Testis (tissue), 2 donors: ENCODE measurements at regions not wholly inside any gene's neighbourhood (a gene's known extent, or its start where the extent isn't known, plus 50 kb on each side); places are given as distances from the start of the nearest gene placed in this dataset.

Source experiments
- DNase-seq: peaks from one replicate; pipeline ENCODE4 v3.0.0-alpha.2; 2019
- H3K27ac ChIP-seq, 2 donors: fragments of 200-600 bp; sonication (generic); one replicate each; pipeline ENCODE4 v1.5.1; 2019
- H3K27me3 ChIP-seq: fragments of 200-600 bp; sonication (generic); one replicate; pipeline ENCODE4 v1.5.1; 2019
- H3K36me3 ChIP-seq: fragments of 200-600 bp; sonication (generic); one replicate; pipeline ENCODE4 v1.5.1; 2017; ENCODE audit warnings: low read depth; ENCODE audit errors: missing control alignments
- H3K4me1 ChIP-seq: fragments of 200-600 bp; sonication (generic); one replicate; pipeline ENCODE4 v1.5.1; 2019
- H3K4me3 ChIP-seq, 2 donors: fragments of 200-600 bp; sonication (generic); one replicate each; pipeline ENCODE4 v1.5.1; 2017 to 2019
- H3K9me3 ChIP-seq: fragments of 200-600 bp; sonication (generic); one replicate; pipeline ENCODE4 v1.5.1; 2017
- POLR2A ChIP-seq: fragments of 450-650 bp; IDR thresholded peaks from one replicate; pipeline ENCODE4 v1.6.1; 2017; ENCODE audit warnings: antibody characterized with exemption, mild to moderate bottlenecking, moderate library complexity
- WGBS, 2 donors: methylation state at CpG; one replicate each; pipeline ENCODE4 v1.1.5; 2018; 5-methylcytosine and 5-hydroxymethylcytosine counted together
- intact Hi-C: fragments of 100-400 bp; cut with DNase I; formaldehyde crosslinking; loops from one replicate; pipeline ENCODE4 v1.15.1; 2023; ENCODE audit warnings: low total_unique reads
- TF ChIP-seq, protein P1 (sequence below), 3 experiments: fragments of 450-650 bp in 2 of 3; fragments of 200-600 bp in 1 of 3; sonication (generic) in 1 of 3; IDR thresholded peaks; one replicate each; pipeline ENCODE4 v1.5.1; 2016 to 2019; ENCODE audit warnings: antibody characterized with exemption in 3 of 3, mild to moderate bottlenecking in 2 of 3, moderate library complexity in 1 of 3

DNA sequence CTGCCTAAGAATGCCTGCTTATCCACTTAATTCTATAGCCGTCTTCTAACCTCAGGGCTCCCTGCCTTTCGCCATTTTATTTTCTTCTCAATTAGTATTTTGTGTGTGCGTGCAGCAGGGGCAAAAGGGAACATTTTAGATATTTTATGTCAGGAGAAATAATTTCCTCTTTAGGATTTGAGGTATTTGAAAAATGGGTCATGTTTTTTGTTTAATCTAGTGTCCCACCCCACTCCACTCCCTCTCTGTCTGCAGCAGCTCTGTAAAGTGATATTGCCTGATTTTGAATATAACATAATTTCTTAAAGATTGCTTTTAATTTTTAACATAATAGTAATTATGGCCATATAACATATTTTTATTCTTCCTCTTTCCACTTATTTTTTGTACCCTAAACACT is 593.2 kb upstream of the DPPA4 start:
- Histone ChIP-seq H3K4me1 (no peaks in the 10 kb centered on the region), H3K27ac (no peak overlapping the region), H3K9me3 (no peaks in the 10 kb centered on the region), H3K36me3 (no peaks in the 10 kb centered on the region), H3K27me3 (no peaks in the 10 kb centered on the region), H3K4me3 (no peak overlapping the region)
- 46 to 49% methylated on average over 3 of the region's 3 CpGs for WGBS, 2 donors
- TF ChIP-seq POLR2A = no peak
- TF ChIP-seq, protein P1, sequence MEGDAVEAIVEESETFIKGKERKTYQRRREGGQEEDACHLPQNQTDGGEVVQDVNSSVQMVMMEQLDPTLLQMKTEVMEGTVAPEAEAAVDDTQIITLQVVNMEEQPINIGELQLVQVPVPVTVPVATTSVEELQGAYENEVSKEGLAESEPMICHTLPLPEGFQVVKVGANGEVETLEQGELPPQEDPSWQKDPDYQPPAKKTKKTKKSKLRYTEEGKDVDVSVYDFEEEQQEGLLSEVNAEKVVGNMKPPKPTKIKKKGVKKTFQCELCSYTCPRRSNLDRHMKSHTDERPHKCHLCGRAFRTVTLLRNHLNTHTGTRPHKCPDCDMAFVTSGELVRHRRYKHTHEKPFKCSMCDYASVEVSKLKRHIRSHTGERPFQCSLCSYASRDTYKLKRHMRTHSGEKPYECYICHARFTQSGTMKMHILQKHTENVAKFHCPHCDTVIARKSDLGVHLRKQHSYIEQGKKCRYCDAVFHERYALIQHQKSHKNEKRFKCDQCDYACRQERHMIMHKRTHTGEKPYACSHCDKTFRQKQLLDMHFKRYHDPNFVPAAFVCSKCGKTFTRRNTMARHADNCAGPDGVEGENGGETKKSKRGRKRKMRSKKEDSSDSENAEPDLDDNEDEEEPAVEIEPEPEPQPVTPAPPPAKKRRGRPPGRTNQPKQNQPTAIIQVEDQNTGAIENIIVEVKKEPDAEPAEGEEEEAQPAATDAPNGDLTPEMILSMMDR (IDR thresholded peaks at IDR 0.05) = no peak
- intact Hi-C loops = no loop called here
- DNase-seq = no peak

DNA sequence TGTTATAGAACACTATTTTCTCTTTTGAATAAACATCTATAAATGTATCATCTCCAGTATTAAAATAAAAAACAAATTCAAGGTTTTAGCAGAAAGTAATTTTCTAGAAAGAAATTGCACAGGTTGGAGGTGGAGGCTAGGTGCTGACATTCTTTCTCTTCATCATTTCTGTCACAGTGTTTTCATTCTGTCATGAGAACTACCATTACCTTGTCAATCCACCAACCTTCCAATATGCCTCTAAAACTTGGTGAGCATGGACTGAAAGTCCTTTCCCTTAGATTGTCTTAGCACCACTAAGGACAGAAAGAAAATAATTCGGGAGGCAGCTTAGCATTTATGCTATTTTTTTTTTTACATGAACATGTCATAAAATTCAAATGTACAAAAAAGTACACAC is 596.2 kb upstream of the DPPA4 start:
- H3K4me1 ChIP-seq = no peaks in the 10 kb centered on the region
- H3K9me3 ChIP-seq = no peaks in the 10 kb centered on the region
- H3K4me3 ChIP-seq = no peak overlapping the region
- WGBS, 2 donors = 49 to 56% methylated on average over 1 of the region's 1 CpG
- intact Hi-C loops = no loop called here
- no peaks in the 10 kb centered on the region for H3K27me3 ChIP-seq
- DNase-seq = no peak
- no peaks in the 10 kb centered on the region for H3K36me3 ChIP-seq
- TF ChIP-seq, protein P1 (IDR thresholded peaks at IDR 0.05) = no peak
- no peak for TF ChIP-seq POLR2A
- no peak overlapping the region for H3K27ac ChIP-seq

DNA sequence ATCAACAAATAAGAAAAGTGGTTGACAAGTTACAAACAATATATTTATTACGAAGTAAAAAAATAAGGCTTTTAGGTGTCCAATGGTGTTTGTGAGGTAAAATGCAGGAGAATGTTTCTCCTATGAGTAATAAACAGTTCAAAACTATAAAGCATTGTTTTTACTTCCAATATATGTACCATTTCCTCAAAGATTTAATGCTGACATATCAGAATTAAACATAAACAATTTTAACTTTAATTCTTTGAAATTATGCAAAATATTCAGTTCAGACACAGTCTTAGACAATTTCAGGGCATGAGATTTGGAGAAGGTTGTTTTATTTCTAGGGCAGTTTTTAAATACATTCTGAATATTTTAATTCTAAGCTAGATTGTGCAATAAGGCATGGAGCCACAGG is 602.5 kb upstream of the DPPA4 start:
- intact Hi-C loops = no loop called here

DNA sequence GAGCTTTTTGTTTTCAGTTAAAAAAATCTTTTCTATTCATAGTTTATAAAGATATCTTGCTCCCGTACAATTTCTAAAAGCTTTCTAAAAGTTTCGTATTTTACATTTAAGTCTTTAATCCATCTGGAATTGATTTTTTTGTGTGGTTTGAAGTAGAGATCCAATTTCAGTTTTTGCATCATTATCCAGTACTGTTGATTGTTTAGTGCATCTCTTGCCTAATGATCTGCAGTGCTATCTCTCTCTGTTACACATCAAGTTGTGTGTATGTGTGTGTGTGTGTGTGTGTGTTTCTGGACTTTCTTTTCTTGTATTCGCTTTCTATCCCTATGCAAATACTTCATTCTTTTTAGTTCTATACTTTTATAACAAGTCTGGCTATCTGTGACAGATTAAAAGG is 605.8 kb upstream of the DPPA4 start:
- TF ChIP-seq POLR2A = no peak
- TF ChIP-seq, protein P1 (IDR thresholded peaks at IDR 0.05) = no peak
- 84 to 90% methylated on average over 3 of the region's 3 CpGs for WGBS, 2 donors
- Histone ChIP-seq H3K27ac (no peak overlapping the region), H3K27me3 (no peaks in the 10 kb centered on the region), H3K36me3 (no peaks in the 10 kb centered on the region), H3K4me1 (no peaks in the 10 kb centered on the region), H3K4me3 (no peak overlapping the region), H3K9me3 (no peaks in the 10 kb centered on the region)
- intact Hi-C loops = no loop called here
- no peak for DNase-seq

More for the DNA sequence above, 602.5 kb upstream of the DPPA4 start:
- TF ChIP-seq, protein P1 (IDR thresholded peaks at IDR 0.05) = no peak
- no peak for TF ChIP-seq POLR2A
- H3K27ac ChIP-seq = no peak overlapping the region
- H3K4me3 ChIP-seq = no peak overlapping the region
- no peaks in the 10 kb centered on the region for H3K4me1 ChIP-seq
- no peaks in the 10 kb centered on the region for H3K9me3 ChIP-seq
- WGBS, 2 donors = 35 to 58% methylated on average over 1 of the region's 1 CpG
- no peaks in the 10 kb centered on the region for H3K27me3 ChIP-seq
- DNase-seq = no peak
- no peaks in the 10 kb centered on the region for H3K36me3 ChIP-seq

DNA sequence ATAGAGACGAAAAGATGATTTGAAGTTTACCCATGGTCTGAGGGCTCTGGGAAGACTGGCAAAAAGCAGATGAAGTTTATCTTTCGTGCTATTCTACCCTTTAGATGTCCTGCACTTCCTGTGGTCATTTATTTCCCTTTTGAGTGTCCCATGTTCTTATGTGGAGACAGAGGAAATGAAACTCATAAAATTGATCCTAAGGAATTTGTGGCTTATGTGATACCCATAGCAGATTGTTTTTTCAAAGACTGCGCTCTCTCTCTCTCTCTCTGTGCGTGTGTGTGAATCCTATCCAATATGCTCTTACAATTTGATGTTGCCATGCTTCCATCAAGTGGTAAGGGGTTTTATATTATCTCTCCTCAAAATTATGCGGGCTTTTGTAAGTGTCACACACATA is 607.5 kb upstream of the DPPA4 start:
- DNase-seq = no peak
- no peak for TF ChIP-seq POLR2A
- TF ChIP-seq, protein P1 (IDR thresholded peaks at IDR 0.05) = no peak
- Histone ChIP-seq H3K4me3 (no peak overlapping the region), H3K27me3 (no peaks in the 10 kb centered on the region), H3K4me1 (no peaks in the 10 kb centered on the region), H3K27ac (no peak overlapping the region), H3K36me3 (no peaks in the 10 kb centered on the region), H3K9me3 (no peaks in the 10 kb centered on the region)
- 76 to 79% methylated on average over 5 of the region's 5 CpGs for WGBS, 2 donors
- intact Hi-C loops = no loop called here
